ENCODE measurements at regions not wholly inside any gene's neighbourhood (a gene's known extent, or its start where the extent isn't known, plus 50 kb on each side); places are given as distances from the start of the nearest gene placed in this dataset.

DNA sequence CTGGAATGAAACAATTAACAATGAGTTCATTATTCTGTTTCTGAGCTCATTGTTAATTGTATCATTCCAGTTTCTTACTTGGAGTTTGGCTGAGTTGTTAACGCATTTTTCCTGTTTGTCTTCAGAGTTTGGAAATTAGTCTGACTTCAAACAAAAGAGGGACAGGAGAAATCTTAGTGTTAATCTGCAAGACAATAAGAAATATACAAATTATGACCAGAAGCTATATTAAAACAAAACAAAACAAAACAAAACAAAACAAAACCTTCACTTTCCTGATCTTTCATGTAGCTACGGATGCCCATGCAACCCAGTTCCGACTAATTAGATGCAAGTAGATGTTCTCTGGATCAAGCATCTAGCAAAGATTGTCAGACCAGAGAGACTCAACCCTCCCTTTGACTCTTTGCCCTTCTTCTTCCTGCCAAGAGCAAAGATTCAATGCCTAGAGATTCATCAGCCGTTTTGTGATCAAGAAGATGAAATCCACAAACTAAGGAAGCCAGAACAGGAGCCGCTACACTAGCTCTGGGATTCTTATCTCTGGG is 686.2 kb upstream of the FSHR start:
- no peaks in the 10 kb centered on the region for H3K79me2 ChIP-seq (ENCODE audit: insufficient read depth, low read length)
- H2AFZ ChIP-seq (ENCODE audit: low read length), result no peak overlapping the region
- no peak overlapping the region for H3K4ac ChIP-seq (ENCODE audit: low read depth, low read length)
- H2AK5ac ChIP-seq (ENCODE audit: insufficient read length, low read length), result no peak overlapping the region
- H4K20me1 ChIP-seq (ENCODE audit: control insufficient read depth, insufficient read depth, insufficient read length), result no peaks in the 10 kb centered on the region
- Mint-ChIP-seq H3K27me3 (ENCODE audit: low read depth) (no peaks in the 10 kb centered on the region), H3K4me1 (peaks cover 4 to 10% of the 10 kb centered on the region in 2 experiments), H3K4me3 (no peak overlapping the region), H3K27ac (no peak overlapping the region), H3K36me3 (ENCODE audit: insufficient read depth in 1 of 3, low read depth in 3 of 3) (peaks cover 0 to 7% (median 0%) of the 10 kb centered on the region in 3 experiments; a peak in 2 of 7 replicates), H3K9me3 (peaks cover 3 to 7% of the 10 kb centered on the region in 2 experiments; a peak in 3 of 5 replicates)
- H3K79me1 ChIP-seq (ENCODE audit: insufficient read depth, low read depth, low read length, poor library complexity, severe bottlenecking), result no peaks in the 10 kb centered on the region
- no peak for DNase-seq
- no peak overlapping the region for H3K4me2 ChIP-seq (ENCODE audit: insufficient read depth, insufficient read length, low read length)
- H4K8ac ChIP-seq (replicated peaks; ENCODE audit: insufficient read length, low read depth, low read length), result no peak overlapping the region
- H4K91ac ChIP-seq (ENCODE audit: insufficient read length, low read depth, low read length), result no peak overlapping the region
- H3K9ac ChIP-seq (ENCODE audit: extremely low read depth, insufficient read length, low read length), result no peak overlapping the region
- no peak overlapping the region for H2BK12ac ChIP-seq (ENCODE audit: insufficient read length, low read depth, low read length)
- no peak overlapping the region for H3K56ac ChIP-seq (ENCODE audit: insufficient read length, low read depth, low read length)
- H4K5ac ChIP-seq (ENCODE audit: insufficient read length, low read depth, low read length), result no peak overlapping the region
- H2BK120ac ChIP-seq (ENCODE audit: low read depth, low read length, poor library complexity, severe bottlenecking), result no peak overlapping the region
- H2BK5ac ChIP-seq (ENCODE audit: insufficient read length, low read length), result no peak overlapping the region
- no peaks in the 10 kb centered on the region for H3K23me2 ChIP-seq (ENCODE audit: insufficient read length, low read depth, low read length, poor library complexity, severe bottlenecking)
- H3K4me1 ChIP-seq (ENCODE audit: insufficient read depth, low read length), result no peaks in the 10 kb centered on the region
- no peaks in the 10 kb centered on the region for H3K9me3 ChIP-seq (ENCODE audit: control insufficient read depth, low read depth, low read length)
- no peak overlapping the region for H3K18ac ChIP-seq (ENCODE audit: insufficient read length, low read depth, low read length)
- TF ChIP-seq, protein P1, sequence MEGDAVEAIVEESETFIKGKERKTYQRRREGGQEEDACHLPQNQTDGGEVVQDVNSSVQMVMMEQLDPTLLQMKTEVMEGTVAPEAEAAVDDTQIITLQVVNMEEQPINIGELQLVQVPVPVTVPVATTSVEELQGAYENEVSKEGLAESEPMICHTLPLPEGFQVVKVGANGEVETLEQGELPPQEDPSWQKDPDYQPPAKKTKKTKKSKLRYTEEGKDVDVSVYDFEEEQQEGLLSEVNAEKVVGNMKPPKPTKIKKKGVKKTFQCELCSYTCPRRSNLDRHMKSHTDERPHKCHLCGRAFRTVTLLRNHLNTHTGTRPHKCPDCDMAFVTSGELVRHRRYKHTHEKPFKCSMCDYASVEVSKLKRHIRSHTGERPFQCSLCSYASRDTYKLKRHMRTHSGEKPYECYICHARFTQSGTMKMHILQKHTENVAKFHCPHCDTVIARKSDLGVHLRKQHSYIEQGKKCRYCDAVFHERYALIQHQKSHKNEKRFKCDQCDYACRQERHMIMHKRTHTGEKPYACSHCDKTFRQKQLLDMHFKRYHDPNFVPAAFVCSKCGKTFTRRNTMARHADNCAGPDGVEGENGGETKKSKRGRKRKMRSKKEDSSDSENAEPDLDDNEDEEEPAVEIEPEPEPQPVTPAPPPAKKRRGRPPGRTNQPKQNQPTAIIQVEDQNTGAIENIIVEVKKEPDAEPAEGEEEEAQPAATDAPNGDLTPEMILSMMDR (conservative IDR thresholded peaks at IDR 0.05), result no peak
- H3K27ac ChIP-seq (ENCODE audit: insufficient read length, low read depth, low read length), result no peak overlapping the region
- H2BK15ac ChIP-seq (ENCODE audit: low read depth, low read length), result no peak overlapping the region
- no peaks in the 10 kb centered on the region for H3K27me3 ChIP-seq (ENCODE audit: insufficient read depth, low read length)
- no peak overlapping the region for H3K14ac ChIP-seq (ENCODE audit: insufficient read depth, low read length)
- no peak overlapping the region for H3K23ac ChIP-seq (ENCODE audit: insufficient read length, low read depth, low read length)
- H2BK20ac ChIP-seq (ENCODE audit: low read depth, low read length, poor library complexity, severe bottlenecking), result no peak overlapping the region
- no peak overlapping the region for H3T11ph ChIP-seq (ENCODE audit: low read length)
- WGBS (ENCODE audit: extremely low coverage, insufficient read length, low lambda C conversion rate), result no CpG with 5 or more reads among the region's 5 CpGs
